NT2/D1 (cell line): ENCODE measurements at regions not wholly inside any gene's neighbourhood (a gene's known extent, or its start where the extent isn't known, plus 50 kb on each side); places are given as distances from the start of the nearest gene placed in this dataset.

Experiments
- SUZ12 ChIP-seq: IDR thresholded peaks from 2 replicates; pipeline ENCODE4 v1.6.1; 2011; ENCODE audit not compliant: insufficient read length, insufficient read depth; ENCODE audit errors: extremely low read depth
- YY1 ChIP-seq: IDR thresholded peaks from 2 replicates; pipeline ENCODE4 v1.6.1; 2011; ENCODE audit not compliant: insufficient read length, insufficient read depth
- ZNF274 ChIP-seq: IDR thresholded peaks from 2 replicates; pipeline ENCODE4 v1.6.1; 2011; ENCODE audit warnings: mild to moderate bottlenecking, low read depth, low read length

DNA sequence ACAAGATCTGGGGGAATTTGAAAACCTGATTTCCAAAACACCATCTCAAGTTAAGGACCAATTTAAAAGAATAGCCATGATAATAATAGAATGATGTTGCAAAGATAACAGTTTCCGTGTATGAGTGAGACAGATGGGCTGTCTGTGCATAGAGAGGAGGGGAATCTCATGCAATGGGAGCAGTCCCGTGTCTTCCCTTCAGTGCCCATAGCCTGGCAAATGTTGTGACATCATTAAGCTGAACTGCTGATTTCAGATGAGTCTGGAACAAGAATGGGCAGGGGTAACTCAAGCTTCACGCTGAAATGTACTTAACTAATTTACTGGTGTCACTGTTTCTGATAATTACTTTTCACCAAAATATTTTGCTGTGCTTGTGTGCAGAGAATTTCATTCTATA, 454.0 kb downstream of the FOXG1 start:
- no peak for TF ChIP-seq YY1
- no peak for TF ChIP-seq ZNF274
- TF ChIP-seq SUZ12: no peak
